Common myeloid progenitor, CD34-positive (primary cell): ENCODE measurements at regions not wholly inside any gene's neighbourhood (a gene's known extent, or its start where the extent isn't known, plus 50 kb on each side); places are given as distances from the start of the nearest gene placed in this dataset.
A peak's percentile ranks its signal among the peaks of the same experiment; 100 is the strongest.
"Not testable (repeated sequence)": the region's sequence is repeated elsewhere in the genome, so short reads cannot be mapped to it uniquely, and the experiment has no call there.

Experiments used
- CTCF ChIA-PET: fragments of 350-600 bp; sonication (Branson Sonifier 250); formaldehyde crosslinking; loops from one replicate; lab custom pipeline; 2021; ENCODE audit warnings: antibody characterized with exemption; lab: Charles Lee
- POLR2A ChIA-PET: fragments of 350-600 bp; sonication (Branson Sonifier 250); formaldehyde crosslinking; loops from one replicate; lab custom pipeline; 2021; ENCODE audit warnings: antibody characterized with exemption; lab: Charles Lee
- DNase-seq, 3 donors: peaks; one replicate each; pipeline versions ENCODE4 v3.0.0 to v3.0.0-alpha.2; 2013
- H3K27ac ChIP-seq, 2 experiments: 1 replicate in 1 of 2; 2 replicates in 1 of 2; pipeline ENCODE4 v1.7.0; 2013; ENCODE audit warnings: inconsistent platforms in 2 of 2, low read length in 2 of 2, mild to moderate bottlenecking in 2 of 2, low read depth in 1 of 2, moderate library complexity in 1 of 2; ENCODE audit not compliant: severe bottlenecking in 2 of 2, insufficient read depth in 1 of 2, poor library complexity in 1 of 2
- H3K27me3 ChIP-seq, 5 experiments: replicated peaks in 2 of 5; 1 replicate in 3 of 5; 2 replicates in 2 of 5; pipeline versions ENCODE4 v1.6.1 to v1.7.0; 2013; ENCODE audit warnings: low read length in 4 of 5, mild to moderate bottlenecking in 2 of 5, moderate library complexity in 2 of 5, inconsistent platforms in 1 of 5; ENCODE audit not compliant: insufficient read depth in 5 of 5, control insufficient read depth in 4 of 5
- H3K36me3 ChIP-seq, 4 experiments: 1 replicate in 2 of 4; 2 replicates in 2 of 4; pipeline versions ENCODE4 v1.6.1 to v1.7.0; 2013; ENCODE audit warnings: low read length in 3 of 4, control low read depth in 1 of 4, mild to moderate bottlenecking in 1 of 4; ENCODE audit not compliant: control insufficient read depth in 4 of 4, insufficient read depth in 4 of 4
- H3K4me1 ChIP-seq, 4 experiments: 1 replicate in 3 of 4; 2 replicates in 1 of 4; pipeline versions ENCODE4 v1.6.1 to v1.7.1; 2013; ENCODE audit warnings: low read length in 3 of 4, mild to moderate bottlenecking in 3 of 4, control low read depth in 1 of 4, inconsistent platforms in 1 of 4, moderate library complexity in 1 of 4; ENCODE audit not compliant: control insufficient read depth in 4 of 4, insufficient read depth in 4 of 4; ENCODE audit errors: control extremely low read depth in 1 of 4
- H3K4me3 ChIP-seq, 7 experiments: 1 replicate in 4 of 7; 2 replicates in 3 of 7; pipeline versions ENCODE4 v1.5.1 to v1.7.0; 2013; ENCODE audit warnings: mild to moderate bottlenecking in 7 of 7, low read length in 6 of 7, moderate library complexity in 6 of 7, inconsistent platforms in 2 of 7, low read depth in 2 of 7, control low read depth in 1 of 7; ENCODE audit not compliant: insufficient read depth in 4 of 7, control insufficient read depth in 1 of 7; ENCODE audit errors: extremely low read depth in 1 of 7
- H3K9me3 ChIP-seq, 5 experiments: 1 replicate in 4 of 5; 2 replicates in 1 of 5; pipeline versions ENCODE4 v1.6.1 to v1.7.1; 2013; ENCODE audit warnings: low read length in 4 of 5, mild to moderate bottlenecking in 2 of 5, inconsistent platforms in 1 of 5, low read depth in 1 of 5, moderate library complexity in 1 of 5; ENCODE audit not compliant: control insufficient read depth in 4 of 5, insufficient read depth in 2 of 5; ENCODE audit errors: control extremely low read depth in 1 of 5
- WGBS: methylation state at CpG from one replicate; pipeline ENCODE4 v1.1.5; 2013; ENCODE audit not compliant: insufficient coverage; 5-methylcytosine and 5-hydroxymethylcytosine counted together

- POLR2A ChIA-PET, result no interaction called here
- Histone ChIP-seq H3K4me3 (no peak overlapping the region), H3K27me3 (no peaks in the 10 kb centered on the region), H3K4me1 (no peaks in the 10 kb centered on the region), H3K36me3 (no peaks in the 10 kb centered on the region), H3K27ac (no peak overlapping the region), H3K9me3 (no peaks in the 10 kb centered on the region)
- CTCF ChIA-PET, result interaction anchor here (1.6 kb wide), 1 partner anchor 21 kb away, joined by 3 read pairs; no protein-coding TSS in a partner anchor
- no peak for DNase-seq
These were observed 203.0 kb upstream of the RGS17 start for GRCh38 chr6:153334121-153334520.

- H3K36me3 ChIP-seq, H3K4me3 ChIP-seq, POLR2A ChIA-PET, H3K4me1 ChIP-seq, DNase-seq, CTCF ChIA-PET, H3K27ac ChIP-seq, H3K9me3 ChIP-seq, H3K27me3 ChIP-seq: not testable (repeated sequence)
These were observed 200.1 kb upstream of the RGS17 start for GRCh38 chr6:153331221-153331620.

GRCh38 chr6:153328194-153328593, 197.1 kb upstream of the RGS17 start:
- H3K9me3 ChIP-seq, result no peaks in the 10 kb centered on the region
- no peak for DNase-seq
- peaks cover 0 to 2% (median 0%) of the 10 kb centered on the region in 5 experiments for H3K27me3 ChIP-seq
- no peaks in the 10 kb centered on the region for H3K36me3 ChIP-seq
- POLR2A ChIA-PET, result no interaction called here
- 100% methylated on average over 1 of the region's 5 CpGs for WGBS
- CTCF ChIA-PET, result no interaction called here
- H3K27ac ChIP-seq, result no peak overlapping the region
- no peaks in the 10 kb centered on the region for H3K4me1 ChIP-seq
- no peak overlapping the region for H3K4me3 ChIP-seq

GRCh38 chr6:153325661-153326060, 194.6 kb upstream of the RGS17 start:
- Histone ChIP-seq H3K4me1 (no peaks in the 10 kb centered on the region), H3K9me3 (no peaks in the 10 kb centered on the region), H3K4me3 (no peak overlapping the region), H3K27ac (no peak overlapping the region), H3K36me3 (no peaks in the 10 kb centered on the region), H3K27me3 (peaks cover 0 to 2% (median 0%) of the 10 kb centered on the region in 5 experiments)
- no CpG with 5 or more reads among the region's 1 CpG for WGBS
- CTCF ChIA-PET, result no interaction called here
- DNase-seq, result no peak
- POLR2A ChIA-PET, result no interaction called here

GRCh38 chr6:153312634-153313033, 181.6 kb upstream of the RGS17 start:
- no peaks in the 10 kb centered on the region for H3K4me1 ChIP-seq
- H3K9me3 ChIP-seq, result no peaks in the 10 kb centered on the region
- H3K27me3 ChIP-seq, result peaks cover 0 to 3% (median 0%) of the 10 kb centered on the region in 5 experiments
- peak; percentile 64 to 81 (median 77) for DNase-seq
- ChIA-PET POLR2A (no interaction called here), CTCF (interaction anchor here (0.9 to 2.7 kb wide), 12 partner anchors 12 to 514 kb away, joined by 3 to 21 read pairs (median 4); no protein-coding TSS in a partner anchor)
- no peak overlapping the region for H3K4me3 ChIP-seq
- H3K36me3 ChIP-seq, result no peaks in the 10 kb centered on the region
- WGBS, result 13% methylated on average over 2 of the region's 3 CpGs
- H3K27ac ChIP-seq, result no peak overlapping the region

- WGBS, result 77% methylated on average over 2 of the region's 2 CpGs
- ChIA-PET POLR2A (no interaction called here), CTCF (interaction anchor here (1.2 to 2.1 kb wide), 3 partner anchors 11 to 278 kb away, joined by 3 to 14 read pairs (median 5); no protein-coding TSS in a partner anchor)
These were observed 178.6 kb upstream of the RGS17 start for GRCh38 chr6:153309651-153310050.

GRCh38 chr6:153302133-153302532, 171.1 kb upstream of the RGS17 start:
- no peak overlapping the region for H3K27ac ChIP-seq
- no peaks in the 10 kb centered on the region for H3K4me1 ChIP-seq
- no peaks in the 10 kb centered on the region for H3K27me3 ChIP-seq
- H3K4me3 ChIP-seq, result no peak overlapping the region
- H3K9me3 ChIP-seq, result no peaks in the 10 kb centered on the region
- CTCF ChIA-PET, result no interaction called here
- POLR2A ChIA-PET, result no interaction called here
- no peaks in the 10 kb centered on the region for H3K36me3 ChIP-seq
- 93% methylated on average over 6 of the region's 8 CpGs for WGBS
- no peak for DNase-seq

More at GRCh38 chr6:153309651-153310050, 178.6 kb upstream of the RGS17 start:
- Histone ChIP-seq H3K36me3 (no peaks in the 10 kb centered on the region), H3K27ac (no peak overlapping the region), H3K9me3 (no peaks in the 10 kb centered on the region), H3K27me3 (peaks cover 0 to 3% (median 0%) of the 10 kb centered on the region in 5 experiments), H3K4me3 (no peak overlapping the region), H3K4me1 (no peaks in the 10 kb centered on the region)
- DNase-seq, result no peak
